ENCODE measurements at regions not wholly inside any gene's neighbourhood (a gene's known extent, or its start where the extent isn't known, plus 50 kb on each side); places are given as distances from the start of the nearest gene placed in this dataset.

DNA sequence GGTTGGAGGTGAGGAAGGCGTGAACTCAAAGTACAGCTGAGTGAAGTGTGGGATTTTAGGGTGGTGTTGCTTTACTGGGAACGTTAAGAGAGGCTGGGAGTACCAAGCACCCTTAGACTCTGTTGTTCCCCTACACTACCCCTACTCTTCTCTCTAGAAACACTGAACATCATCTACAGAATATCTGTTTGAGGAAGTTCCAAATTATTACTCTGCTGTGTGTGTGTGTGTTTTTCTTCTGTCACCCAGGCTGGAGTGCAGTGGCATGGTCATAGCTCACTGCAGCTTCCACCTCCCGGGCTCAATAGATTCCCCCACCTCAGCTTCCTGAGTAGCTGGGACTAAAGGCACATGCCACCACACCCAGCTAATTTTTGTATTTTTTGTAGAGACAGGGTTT lies 76.7 kb upstream of the AP1S2 start:
- Mint-ChIP-seq H3K4me1 (peaks cover 5 to 16% (median 13%) of the 10 kb centered on the region in 3 donors), H3K9me3 (no peaks in the 10 kb centered on the region), H3K27ac (peak overlapping the region in 1 of 6 donors; percentile 46), H3K36me3 (no peaks in the 10 kb centered on the region), H3K4me3 (peak overlapping the region in 2 of 8 donors; percentile 4 to 45), H3K27me3 (peaks cover 0 to 45% (median 0%) of the 10 kb centered on the region in 3 donors)
- peak; percentile 52 to 73 for ATAC-seq (ENCODE audit: low read depth in 2 of 2)
- DNase-seq, result no peak

DNA sequence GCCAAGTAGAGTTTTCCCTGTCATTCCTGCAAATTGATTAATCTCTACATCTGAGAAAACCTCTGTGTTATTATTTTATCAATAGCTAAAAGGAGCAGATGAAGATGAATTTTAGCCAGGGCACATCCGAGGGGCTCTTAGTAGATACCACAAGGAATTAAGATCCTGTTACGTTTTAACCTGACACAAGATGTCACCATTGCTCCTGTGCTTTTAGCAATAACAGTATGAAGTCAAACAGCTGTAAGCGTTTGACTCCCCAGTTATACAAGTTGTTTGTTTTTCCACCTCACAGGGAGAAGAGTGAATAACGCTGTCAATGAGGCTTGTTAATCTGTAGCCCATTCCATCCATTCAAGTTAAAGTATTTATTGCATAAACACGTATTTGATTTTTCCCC lies 76.0 kb upstream of the AP1S2 start:
- Mint-ChIP-seq H3K27me3 (peaks cover 0 to 42% (median 0%) of the 10 kb centered on the region in 3 donors), H3K27ac (no peak overlapping the region)

DNA sequence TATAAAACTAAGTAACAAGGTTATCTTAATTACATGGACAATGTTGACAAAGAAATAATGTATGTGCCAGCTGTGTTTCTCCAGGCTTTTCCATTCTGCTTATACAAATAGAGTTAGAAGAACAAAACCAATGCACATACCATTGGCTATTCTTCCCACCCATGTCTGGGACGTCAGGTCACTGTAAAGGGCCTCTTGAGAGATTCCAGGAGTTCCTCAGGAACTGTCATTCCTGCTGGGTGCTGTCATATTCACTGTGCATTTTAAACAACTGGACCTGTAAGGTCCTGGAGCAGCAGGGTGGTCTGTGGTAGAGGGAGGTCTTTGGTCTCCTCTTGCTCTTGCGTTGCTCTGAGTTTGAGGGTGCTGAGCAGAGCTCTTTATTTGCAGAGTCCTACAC lies 74.6 kb upstream of the AP1S2 start:
- Mint-ChIP-seq H3K27ac (no peak overlapping the region), H3K9me3 (no peaks in the 10 kb centered on the region), H3K4me1 (peaks cover 5 to 16% (median 13%) of the 10 kb centered on the region in 3 donors), H3K27me3 (peaks cover 0 to 51% (median 0%) of the 10 kb centered on the region in 3 donors), H3K36me3 (no peaks in the 10 kb centered on the region), H3K4me3 (no peak overlapping the region)
- ATAC-seq (ENCODE audit: low read depth in 2 of 2) (no peak), DNase-seq (no peak)

More for the DNA sequence above, 76.0 kb upstream of the AP1S2 start:
- DNase-seq (no peak), ATAC-seq (ENCODE audit: low read depth in 2 of 2) (no peak)
- no peak overlapping the region for H3K4me3 Mint-ChIP-seq
- no peaks in the 10 kb centered on the region for H3K9me3 Mint-ChIP-seq
- H3K36me3 Mint-ChIP-seq, result no peaks in the 10 kb centered on the region
- H3K4me1 Mint-ChIP-seq, result peaks cover 5 to 16% (median 13%) of the 10 kb centered on the region in 3 donors

DNA sequence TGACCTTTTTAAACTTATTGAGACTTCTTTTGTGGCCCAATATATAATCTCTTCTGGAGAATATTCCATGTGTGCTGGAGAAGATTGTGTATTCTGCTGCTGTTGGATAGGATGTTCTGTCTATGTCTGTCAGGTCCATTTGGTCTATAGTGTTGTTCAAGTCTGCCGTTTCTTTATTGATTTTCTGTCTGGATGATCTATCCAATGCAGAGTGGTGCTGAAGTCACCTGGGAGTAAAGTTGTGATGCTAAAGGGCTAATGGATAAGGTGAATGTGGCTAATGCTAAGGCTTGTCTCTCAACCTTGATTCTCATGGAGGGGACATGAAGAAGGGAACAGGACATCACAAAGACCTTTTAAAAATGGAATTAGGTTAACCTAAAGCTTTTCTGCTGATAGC lies 72.0 kb upstream of the AP1S2 start:
- Mint-ChIP-seq H3K36me3 (no peaks in the 10 kb centered on the region), H3K9me3 (no peaks in the 10 kb centered on the region), H3K27ac (peak overlapping the region in 1 of 6 donors; percentile 9), H3K4me3 (no peak overlapping the region), H3K27me3 (peaks cover 0 to 34% (median 0%) of the 10 kb centered on the region in 3 donors), H3K4me1 (peaks cover 5 to 8% (median 6%) of the 10 kb centered on the region in 3 donors)
- ATAC-seq (ENCODE audit: low read depth in 2 of 2) (no peak), DNase-seq (no peak)

DNA sequence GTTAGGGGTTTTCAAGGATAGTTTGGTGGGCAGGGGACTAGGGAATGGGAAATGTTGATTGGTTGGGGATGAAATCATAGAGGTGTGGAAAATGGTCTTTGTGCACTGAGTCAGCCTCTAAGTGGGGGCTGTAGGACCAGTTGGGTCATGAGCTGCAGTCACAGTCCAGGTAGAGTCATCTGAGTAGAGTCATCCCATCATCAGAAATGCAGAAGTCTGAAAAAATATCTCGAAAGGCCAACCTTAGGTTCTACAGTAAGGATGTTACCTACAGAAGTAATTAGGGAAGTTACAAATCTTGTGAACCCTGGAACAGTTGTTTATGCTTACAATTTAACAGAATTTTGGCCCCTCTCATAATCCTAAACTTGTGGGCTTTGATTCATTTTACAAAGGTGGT lies 63.4 kb upstream of the AP1S2 start:
- H3K27me3 Mint-ChIP-seq, result peaks cover 0 to 16% (median 0%) of the 10 kb centered on the region in 3 donors
- no peak for DNase-seq
- H3K36me3 Mint-ChIP-seq, result peaks cover 0 to 8% of the 10 kb centered on the region in 2 donors
- H3K27ac Mint-ChIP-seq, result peak overlapping the region in 1 of 6 donors; percentile 82
- H3K4me1 Mint-ChIP-seq, result peaks cover 5 to 7% (median 5%) of the 10 kb centered on the region in 3 donors
- ATAC-seq (ENCODE audit: low read depth in 2 of 2), result no peak
- peaks cover 0 to 9% (median 5%) of the 10 kb centered on the region in 7 donors for H3K9me3 Mint-ChIP-seq
- no peak overlapping the region for H3K4me3 Mint-ChIP-seq

DNA sequence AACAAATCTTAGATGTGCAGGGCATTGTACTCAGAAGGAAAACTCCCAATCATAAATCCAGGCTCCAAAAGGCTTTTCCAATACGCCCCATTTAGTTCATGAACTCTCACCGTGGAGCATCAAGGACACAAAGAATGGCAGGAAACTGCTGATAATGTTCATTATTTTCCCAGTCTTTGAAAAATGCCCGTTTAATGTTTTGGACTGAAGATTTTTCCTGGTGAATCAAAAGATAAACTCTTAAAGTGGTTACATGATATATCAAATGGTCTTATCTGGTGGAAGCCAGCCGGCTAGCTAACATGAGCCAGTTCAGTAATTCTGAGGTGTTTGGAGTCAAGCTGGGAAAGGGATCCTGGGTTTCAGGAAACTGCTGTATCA lies 62.1 kb upstream of the AP1S2 start:
- Mint-ChIP-seq H3K27me3 (peaks cover 0 to 22% (median 0%) of the 10 kb centered on the region in 3 donors), H3K9me3 (peaks cover 0 to 9% (median 5%) of the 10 kb centered on the region in 7 donors), H3K27ac (peak overlapping the region in 3 of 6 donors; percentile 1 to 10 (median 4)), H3K4me1 (peaks cover 5 to 7% (median 7%) of the 10 kb centered on the region in 3 donors), H3K36me3 (peaks cover 0 to 8% of the 10 kb centered on the region in 2 donors), H3K4me3 (no peak overlapping the region)
- DNase-seq (no peak), ATAC-seq (ENCODE audit: low read depth in 2 of 2) (no peak)

DNA sequence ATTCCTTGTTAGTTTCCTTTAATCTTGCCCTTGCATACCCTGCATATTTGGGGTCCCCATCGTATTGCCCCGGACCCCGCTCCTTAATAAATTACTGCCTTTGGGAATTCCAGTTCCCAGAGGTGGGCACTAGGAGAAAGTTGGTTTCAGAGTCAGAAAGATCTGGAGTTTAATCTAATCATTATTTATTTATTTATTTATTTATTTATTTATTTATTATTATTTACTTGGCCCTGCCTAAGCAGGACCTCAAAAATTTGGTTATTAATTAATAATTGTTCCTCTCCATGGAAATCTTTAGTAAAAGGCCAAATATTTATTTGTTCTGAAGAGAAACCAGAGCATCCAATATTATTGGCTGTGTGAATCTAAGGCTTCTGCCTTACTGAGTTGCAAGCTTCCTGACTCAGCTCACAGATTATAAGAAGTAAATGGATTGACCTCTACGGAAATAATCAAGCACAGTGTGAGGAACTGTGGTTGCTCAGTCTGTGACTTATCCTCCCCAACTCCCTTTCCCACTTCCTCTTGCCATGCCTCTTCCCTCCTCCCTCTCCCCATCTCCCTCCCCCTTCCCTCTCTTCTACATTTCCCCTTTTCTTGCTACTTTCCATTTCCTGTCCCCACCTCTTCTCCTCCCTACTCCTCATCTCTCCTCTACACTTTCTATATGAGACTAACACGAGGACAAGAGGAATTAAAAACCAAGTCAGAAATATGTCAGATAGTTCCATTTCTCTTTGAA lies 61.5 kb upstream of the AP1S2 start:
- Mint-ChIP-seq H3K27me3 (peaks cover 0 to 22% (median 0%) of the 10 kb centered on the region in 3 donors), H3K9me3 (peaks cover 0 to 9% (median 5%) of the 10 kb centered on the region in 7 donors), H3K4me3 (no peak overlapping the region), H3K4me1 (peaks cover 5 to 9% (median 7%) of the 10 kb centered on the region in 3 donors), H3K27ac (peak overlapping the region in 3 of 6 donors; percentile 1 to 10 (median 4)), H3K36me3 (peaks cover 0 to 8% of the 10 kb centered on the region in 2 donors)
- ATAC-seq (ENCODE audit: low read depth in 2 of 2) (no peak), DNase-seq (no peak)

DNA sequence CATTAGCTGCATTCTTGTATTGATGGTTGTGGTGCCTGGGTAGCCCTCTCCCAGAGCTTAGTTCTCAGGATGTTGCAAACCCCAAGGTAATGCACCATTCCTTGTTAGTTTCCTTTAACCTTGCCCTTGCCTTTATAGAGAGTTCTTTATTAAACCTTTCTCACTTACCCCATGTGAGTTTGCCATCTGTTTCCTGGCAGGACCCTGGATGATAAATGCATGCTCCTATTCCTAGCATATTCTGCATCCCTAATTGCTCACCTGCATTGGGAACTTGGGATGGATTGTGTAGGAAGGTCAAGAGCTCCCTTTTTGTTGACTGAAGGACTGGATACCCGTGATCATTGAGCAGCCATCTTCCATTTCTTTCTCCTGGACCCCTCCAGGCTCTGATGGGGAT lies 59.9 kb upstream of the AP1S2 start:
- no peak for DNase-seq
- no peak for ATAC-seq (ENCODE audit: low read depth in 2 of 2)
- peaks cover 0 to 9% (median 5%) of the 10 kb centered on the region in 7 donors for H3K9me3 Mint-ChIP-seq
- peaks cover 5 to 9% (median 7%) of the 10 kb centered on the region in 3 donors for H3K4me1 Mint-ChIP-seq
- peaks cover 0 to 8% of the 10 kb centered on the region in 2 donors for H3K36me3 Mint-ChIP-seq
- no peak overlapping the region for H3K27ac Mint-ChIP-seq
- H3K27me3 Mint-ChIP-seq, result peaks cover 0 to 29% (median 0%) of the 10 kb centered on the region in 3 donors
- H3K4me3 Mint-ChIP-seq, result no peak overlapping the region

DNA sequence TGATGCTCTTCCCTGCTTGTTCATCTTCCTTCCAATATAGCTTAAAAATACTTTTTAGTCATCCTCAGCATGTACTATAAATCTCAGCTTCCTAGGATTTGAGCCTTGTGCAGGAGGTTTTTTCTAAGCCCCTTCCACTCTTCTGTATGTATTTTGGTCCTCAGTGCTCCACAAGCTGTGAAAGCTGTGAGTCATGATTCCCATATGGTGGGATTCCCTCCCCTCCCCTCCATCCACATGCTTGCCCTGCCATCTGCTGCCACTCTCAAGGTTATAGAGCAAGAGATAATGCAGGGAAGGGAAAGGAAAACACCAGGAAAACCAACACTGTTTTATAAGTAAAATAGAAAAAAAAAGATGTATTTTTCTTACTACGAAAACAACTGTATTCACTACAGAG lies 58.5 kb upstream of the AP1S2 start:
- Mint-ChIP-seq H3K36me3 (peaks cover 0 to 8% of the 10 kb centered on the region in 2 donors), H3K27ac (no peak overlapping the region), H3K9me3 (peaks cover 0 to 9% (median 5%) of the 10 kb centered on the region in 7 donors), H3K27me3 (peaks cover 0 to 35% (median 0%) of the 10 kb centered on the region in 3 donors), H3K4me3 (no peak overlapping the region), H3K4me1 (peaks cover 5 to 9% (median 7%) of the 10 kb centered on the region in 3 donors)
- ATAC-seq (ENCODE audit: low read depth in 2 of 2), result no peak
- no peak for DNase-seq

DNA sequence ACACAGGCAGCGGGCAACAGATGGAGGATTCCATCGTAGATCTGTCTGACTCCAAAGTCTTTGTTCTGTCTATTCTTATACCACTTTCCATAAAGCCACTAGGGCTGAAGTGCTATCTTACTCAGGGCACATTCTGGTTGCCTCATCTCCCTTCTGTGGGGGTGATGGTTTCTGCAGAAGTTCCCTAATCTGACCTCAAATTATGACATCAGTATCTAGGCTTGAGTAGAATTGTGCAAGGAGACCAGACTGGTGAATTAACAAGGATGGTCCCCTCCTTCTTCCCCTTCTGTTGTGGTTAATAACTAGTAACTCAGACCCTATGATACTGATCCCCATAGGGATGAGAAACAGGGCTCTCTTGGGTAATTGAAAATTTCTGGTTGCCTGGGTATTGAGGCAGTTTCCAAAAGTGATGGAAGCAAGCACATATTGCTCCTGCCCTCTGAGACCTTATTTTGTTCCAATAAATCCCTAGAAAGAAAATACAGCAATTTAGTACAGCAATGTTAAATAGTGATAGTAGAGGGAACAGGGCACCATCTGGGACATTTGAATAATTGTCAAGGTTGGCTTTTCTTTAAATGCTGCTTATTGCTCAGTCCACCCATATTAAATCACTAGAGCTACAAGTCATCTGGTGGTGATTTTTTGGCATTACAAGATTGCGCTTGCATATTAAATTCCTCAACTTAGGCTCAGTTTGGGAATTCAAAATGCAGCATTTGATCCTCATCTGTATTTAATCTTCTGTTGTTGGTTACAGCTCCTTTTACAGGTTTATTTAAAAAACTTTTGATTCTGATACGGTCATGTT lies 57.3 kb upstream of the AP1S2 start:
- ATAC-seq (ENCODE audit: low read depth in 2 of 2) (peak; percentile 76 to 83), DNase-seq (peak; percentile 12)
- H3K27me3 Mint-ChIP-seq, result peaks cover 0 to 28% (median 0%) of the 10 kb centered on the region in 3 donors
- no peaks in the 10 kb centered on the region for H3K36me3 Mint-ChIP-seq
- peak overlapping the region in 1 of 8 donors; percentile 52 for H3K4me3 Mint-ChIP-seq
- H3K9me3 Mint-ChIP-seq, result no peaks in the 10 kb centered on the region
- peaks cover 5 to 9% (median 7%) of the 10 kb centered on the region in 3 donors for H3K4me1 Mint-ChIP-seq
- no peak overlapping the region for H3K27ac Mint-ChIP-seq

DNA sequence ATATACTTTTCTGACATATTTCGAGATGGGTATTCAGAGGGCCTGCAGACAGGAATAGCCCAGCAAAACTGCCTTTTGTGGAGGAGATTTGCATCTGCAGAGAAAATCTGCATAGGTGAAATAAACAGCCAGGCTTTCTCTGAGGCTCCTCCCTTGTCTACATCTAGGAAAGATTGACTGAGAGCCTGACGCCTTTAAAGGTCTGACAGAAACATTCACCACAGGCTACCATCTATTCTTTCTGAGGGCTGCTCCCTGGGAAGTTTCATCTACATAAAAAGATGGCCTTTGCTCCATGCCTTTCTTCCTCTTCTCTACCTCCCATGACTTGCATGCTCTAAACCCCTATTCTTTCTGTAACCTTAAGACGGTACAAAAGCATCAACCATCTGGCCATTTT lies 55.0 kb upstream of the AP1S2 start:
- peaks cover 0 to 28% (median 0%) of the 10 kb centered on the region in 3 donors for H3K27me3 Mint-ChIP-seq
- H3K27ac Mint-ChIP-seq, result peak overlapping the region in 2 of 6 donors; percentile 2 to 3
- ATAC-seq (ENCODE audit: low read depth in 2 of 2) (no peak), DNase-seq (no peak)
- no peaks in the 10 kb centered on the region for H3K9me3 Mint-ChIP-seq
- H3K36me3 Mint-ChIP-seq, result no peaks in the 10 kb centered on the region
- H3K4me3 Mint-ChIP-seq, result no peak overlapping the region
- H3K4me1 Mint-ChIP-seq, result peaks cover 0 to 9% (median 0%) of the 10 kb centered on the region in 3 donors

DNA sequence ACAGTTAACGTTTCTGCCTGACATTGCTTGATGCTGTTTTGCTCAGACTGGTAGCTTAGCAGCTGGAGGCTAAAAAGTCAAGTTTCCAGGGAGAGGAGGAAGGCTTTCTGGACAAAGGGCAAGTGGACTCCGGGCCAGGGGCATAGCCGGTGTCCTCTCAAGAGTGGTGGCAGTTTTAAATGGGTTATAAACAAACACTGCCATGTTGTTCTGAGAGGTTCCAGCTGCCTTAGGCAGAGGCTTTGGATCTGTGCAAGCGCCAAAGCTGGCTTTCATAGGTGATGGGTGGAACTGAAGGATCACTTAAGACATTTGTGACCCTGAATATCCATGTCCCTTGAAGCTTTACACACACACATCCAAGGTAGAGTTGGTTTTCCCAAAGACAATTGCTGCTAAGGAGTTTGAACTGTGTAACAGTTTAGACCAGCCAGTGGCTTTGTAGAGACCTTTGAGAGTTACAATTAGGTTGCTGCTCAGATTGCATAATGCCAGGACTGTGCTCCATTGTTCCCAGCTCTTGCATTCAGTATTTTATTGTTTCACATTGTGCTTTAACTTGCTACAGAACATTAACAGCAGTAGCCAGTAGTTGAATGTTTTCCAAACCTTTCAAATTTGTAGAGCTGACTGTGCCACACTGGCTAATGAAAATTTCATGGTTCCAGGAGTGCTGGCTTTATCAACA lies 54.1 kb upstream of the AP1S2 start:
- no peak overlapping the region for H3K27ac Mint-ChIP-seq
- DNase-seq (no peak), ATAC-seq (ENCODE audit: low read depth in 2 of 2) (no peak)
- no peaks in the 10 kb centered on the region for H3K9me3 Mint-ChIP-seq
- H3K36me3 Mint-ChIP-seq, result no peaks in the 10 kb centered on the region
- H3K4me1 Mint-ChIP-seq, result peaks cover 0 to 16% (median 0%) of the 10 kb centered on the region in 3 donors
- H3K27me3 Mint-ChIP-seq, result peaks cover 0 to 26% (median 0%) of the 10 kb centered on the region in 3 donors
- H3K4me3 Mint-ChIP-seq, result no peak overlapping the region

All from naive B cell (primary cell).